GM18870 (cell line): ENCODE measurements at regions not wholly inside any gene's neighbourhood (a gene's known extent, or its start where the extent isn't known, plus 50 kb on each side); places are given as distances from the start of the nearest gene placed in this dataset.

Source experiments
- ATAC-seq: cut with Tn5 transposase; IDR thresholded peaks from one replicate; pipeline ENCODE4 v1.9.1; 2021; ENCODE audit warnings: moderate library complexity; ENCODE audit not compliant: unreplicated experiment

DNA sequence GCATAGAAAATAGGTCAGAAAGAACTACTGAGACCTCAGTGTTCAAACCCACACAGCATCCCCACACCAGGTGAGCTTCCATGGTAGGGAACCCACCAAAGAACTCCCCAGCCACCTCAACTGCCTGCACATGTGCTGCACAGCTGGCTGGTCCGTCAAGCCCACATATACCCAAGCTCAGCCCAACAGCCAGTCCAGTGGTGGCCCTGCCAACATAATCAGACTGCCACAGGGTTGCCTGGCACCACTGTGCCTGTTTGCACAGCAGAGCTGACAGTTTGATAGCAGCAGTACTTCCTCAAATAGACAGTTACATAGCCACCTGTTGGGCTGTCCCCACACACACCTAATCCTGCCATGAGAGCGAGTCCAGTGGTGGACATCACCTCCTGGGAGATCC, 283.3 kb upstream of the PRMT6 start:
- no peak for ATAC-seq

DNA sequence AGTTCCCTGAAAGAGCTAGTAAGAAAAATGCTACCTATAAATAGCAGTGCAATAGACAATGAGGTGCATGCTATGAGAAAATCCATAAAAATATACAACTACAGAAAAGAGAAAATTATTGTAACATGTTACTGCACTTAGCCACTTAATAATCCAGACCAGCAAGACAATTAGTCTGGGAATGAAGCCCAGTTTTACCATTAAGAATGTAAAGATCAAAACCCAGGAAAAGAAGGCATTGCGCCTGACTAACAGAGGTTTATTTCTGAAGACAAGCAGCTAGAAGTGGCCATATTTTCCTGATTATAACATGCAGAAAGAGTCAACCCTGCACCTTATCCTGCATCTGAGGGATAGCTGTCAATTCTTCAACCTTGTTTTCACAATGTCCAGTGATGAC, 276.4 kb upstream of the PRMT6 start:
- no peak for ATAC-seq

DNA sequence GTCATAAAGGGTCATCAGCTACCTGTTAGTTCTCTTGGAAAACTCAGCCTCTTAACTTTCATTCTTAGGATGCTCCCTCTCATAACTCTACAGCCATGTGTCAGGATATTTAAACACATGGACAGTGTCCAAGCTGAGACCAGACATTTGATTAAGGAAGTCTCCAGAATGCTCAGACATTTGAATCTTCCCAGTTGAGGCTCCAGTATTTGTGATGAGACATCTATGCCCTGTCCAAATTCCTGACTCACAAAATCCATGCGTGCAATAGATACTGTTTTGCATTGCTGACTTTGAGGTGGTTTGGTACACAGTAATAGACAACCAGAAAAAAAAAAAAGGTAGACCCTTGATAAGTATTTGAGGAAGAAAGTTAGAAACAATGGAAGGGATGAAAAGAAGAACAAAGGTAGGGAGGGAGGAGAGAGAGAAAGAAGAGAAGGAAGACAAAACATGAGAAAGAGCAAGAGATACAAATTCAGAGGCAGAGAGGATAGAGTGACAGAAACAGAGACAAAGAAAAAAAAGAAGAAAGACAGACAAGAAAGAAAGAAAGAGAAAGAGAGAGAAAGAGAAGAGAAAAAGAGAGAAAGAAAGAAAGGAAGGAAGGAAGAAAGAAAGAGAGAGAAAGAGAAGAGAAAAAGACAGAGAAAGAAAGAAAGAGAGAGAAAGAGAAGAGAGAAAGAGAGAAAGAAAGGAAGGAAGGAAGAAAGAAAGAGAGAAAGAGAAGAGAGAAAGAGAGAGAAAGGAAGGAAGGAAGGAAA, 275.5 kb upstream of the PRMT6 start:
- ATAC-seq = no peak

DNA sequence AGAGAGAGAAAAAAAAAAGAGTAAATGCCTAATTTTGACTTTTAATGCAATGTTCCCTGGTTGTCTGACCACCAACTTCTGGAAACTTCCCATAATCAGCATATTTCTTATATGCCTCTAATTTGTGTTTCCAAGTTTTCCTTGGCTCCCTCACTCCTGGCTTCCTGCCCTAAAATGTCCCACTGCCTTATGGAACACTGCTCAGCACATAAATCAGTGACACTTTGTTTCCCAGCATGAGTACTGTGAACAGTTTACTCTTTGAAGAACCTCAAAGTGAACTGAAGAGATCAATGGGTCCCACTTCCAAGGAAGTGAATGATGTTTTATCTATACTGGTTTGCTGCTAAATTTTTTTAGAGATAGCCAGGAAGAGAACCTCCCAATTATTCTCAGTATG, 271.3 kb upstream of the PRMT6 start:
- no peak for ATAC-seq

DNA sequence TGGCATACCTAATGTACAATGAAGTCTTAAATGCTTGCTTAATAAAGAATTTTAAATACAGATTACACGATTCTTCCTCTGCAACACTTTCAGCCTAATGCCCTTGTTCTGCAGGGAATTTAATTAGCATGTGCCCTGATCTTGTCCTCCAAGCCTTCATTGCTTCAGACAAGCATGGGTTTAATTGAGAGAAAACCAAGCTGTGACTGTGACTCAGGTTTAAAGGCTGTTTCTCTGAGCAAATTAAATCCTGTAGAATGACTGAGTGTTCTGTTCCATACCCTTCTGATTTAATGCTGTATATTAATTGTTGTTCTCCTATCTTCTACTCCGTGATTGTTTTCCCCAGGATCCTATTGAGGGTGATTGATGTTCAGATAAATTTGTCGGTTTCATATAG, 269.0 kb upstream of the PRMT6 start:
- ATAC-seq = no peak

DNA sequence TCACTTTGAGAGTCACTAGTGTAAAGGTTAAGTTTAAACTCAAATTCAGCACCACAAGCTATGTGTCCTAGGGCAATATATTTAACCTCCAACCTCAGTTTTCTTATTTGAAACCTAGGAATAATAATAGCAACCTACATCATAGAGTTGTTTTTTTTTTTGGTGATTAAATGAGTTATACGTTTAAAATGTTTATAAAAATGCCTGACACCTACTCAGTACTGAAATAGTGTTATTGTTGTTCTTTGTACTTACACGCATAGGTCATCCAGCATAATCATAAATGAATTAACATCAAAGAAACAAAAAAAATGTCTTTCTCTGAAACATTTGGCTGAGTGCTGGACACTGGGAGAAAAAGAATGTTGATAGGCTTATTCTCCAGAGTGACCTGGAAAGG, 266.8 kb upstream of the PRMT6 start:
- no peak for ATAC-seq

DNA sequence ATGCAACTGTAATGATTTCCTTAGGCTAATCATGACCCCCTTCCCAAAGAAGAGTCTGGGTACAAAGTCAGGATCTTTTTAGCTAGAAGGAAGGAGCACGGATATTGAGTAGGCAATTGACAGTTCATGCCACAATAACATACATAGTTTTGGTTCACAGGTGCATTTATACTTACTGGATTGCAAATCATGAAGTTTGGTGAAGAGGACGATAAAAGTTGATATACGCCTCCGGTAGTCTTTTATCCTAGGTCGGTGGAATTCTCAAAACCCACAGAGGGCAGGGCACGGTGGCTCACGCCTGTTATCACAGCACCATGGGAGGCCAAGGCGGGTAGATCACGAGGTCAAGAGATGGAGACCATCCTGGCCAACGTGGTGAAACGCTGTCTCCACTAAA, 265.4 kb upstream of the PRMT6 start:
- no peak for ATAC-seq

DNA sequence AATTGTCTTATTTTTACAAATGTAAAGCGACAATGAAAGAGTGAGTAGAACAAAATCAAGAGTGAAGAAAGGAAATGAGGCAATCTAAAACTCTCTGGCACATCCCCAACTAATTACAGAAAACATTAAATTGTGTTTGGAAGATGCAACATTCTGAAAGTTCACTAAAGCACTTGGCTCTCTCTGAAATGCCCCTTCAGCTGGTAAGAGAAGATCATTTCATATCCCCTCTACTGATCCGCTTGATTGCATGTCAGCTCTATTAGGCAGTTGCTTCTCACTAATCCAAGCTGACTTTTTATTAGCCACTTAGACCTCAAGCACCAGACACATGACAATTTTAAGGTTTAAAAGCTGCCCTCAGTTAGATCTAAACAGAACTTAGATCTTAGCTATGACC, 262.8 kb upstream of the PRMT6 start:
- no peak for ATAC-seq

DNA sequence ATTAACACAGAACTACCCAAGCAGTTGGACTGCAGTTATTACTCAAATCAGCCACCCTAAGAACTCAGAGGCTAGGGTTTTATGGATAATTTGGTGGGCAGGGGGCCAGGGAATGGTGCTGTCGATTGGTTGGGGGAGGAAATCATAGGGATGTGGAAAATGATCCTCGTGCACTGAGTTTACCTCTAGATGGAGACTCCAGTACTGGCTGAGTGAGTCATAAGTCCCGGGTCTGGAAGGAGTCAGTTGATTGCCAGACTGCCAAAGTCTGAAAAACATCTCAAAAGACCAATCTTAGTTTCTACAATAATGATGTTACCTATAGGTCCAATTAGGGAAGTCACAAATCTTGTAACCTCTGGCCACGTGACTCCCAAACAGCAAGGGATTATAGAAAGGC, 257.5 kb upstream of the PRMT6 start:
- no peak for ATAC-seq

DNA sequence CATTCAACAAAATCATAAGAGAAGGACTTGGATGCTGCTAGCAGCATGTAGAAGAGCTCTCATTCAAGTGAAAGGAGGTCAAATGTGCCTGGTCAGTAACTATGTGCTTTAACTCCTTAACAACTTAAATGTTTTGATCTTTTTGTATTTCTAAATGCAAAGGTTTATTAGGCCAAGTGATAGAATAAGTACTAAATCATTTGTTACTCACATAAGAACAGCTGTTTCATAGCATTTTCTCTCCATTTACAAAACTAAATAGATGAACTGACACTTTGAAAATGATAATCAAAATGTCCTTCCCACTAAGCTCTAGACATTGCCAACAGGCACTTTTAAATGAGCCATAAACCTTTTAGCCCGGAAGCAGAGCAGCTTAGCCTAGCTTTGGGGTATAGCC, 254.3 kb upstream of the PRMT6 start:
- ATAC-seq = no peak

DNA sequence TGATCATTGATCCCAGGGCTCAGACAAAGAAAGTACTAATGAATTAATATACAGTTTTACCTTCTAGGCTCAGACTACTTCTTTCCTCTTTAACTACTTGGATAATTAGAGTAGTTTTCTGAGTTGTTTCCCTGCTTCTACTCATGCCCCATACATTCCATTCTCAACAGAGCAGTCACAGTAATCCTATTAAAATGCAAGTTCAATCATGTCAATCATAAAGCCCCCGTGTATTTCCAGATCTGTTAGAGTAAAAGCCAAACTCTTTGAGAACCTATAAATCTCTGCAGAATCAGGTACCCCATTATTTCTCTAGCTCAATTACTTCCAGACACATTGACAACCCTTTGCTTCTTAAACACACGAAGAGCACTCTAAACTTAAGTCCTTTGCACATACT, 242.1 kb upstream of the PRMT6 start:
- ATAC-seq = no peak

DNA sequence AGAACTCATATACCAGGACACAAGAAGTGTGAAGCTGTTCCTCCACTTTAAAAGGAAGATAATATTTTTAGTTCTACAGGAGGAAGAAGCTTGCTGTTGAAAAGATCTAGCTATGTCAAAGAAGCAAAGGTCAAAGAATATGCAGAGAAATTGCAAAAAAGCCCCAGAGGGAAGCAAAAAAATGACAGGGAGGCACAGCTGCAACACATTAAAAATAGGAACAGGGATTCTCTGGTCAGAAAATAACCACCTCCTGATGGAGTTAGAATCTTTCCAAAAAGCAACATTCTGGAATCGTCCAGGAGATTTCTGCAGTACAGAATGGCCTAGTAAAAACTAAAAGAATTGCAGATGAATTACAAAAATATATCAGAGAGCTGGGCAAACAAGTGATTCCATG, 238.9 kb upstream of the PRMT6 start:
- ATAC-seq = no peak

DNA sequence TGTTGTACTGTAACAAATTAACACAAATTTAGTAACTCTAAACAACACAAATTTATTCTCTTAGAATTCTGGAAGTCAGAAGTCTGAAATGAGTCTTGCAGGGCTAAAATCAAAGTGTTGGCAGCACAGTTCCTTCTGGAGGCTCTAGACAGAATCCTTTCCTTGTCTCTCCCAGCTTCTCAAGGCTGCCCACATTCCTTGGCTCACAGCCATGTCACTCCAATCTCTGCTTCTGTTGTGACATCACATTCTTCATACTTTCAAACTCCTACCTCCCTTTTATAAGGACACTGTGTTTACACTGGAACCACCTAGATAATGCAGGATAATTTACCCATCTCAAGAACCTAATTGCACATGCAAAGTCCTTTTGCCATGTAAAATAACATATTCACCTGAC, 225.0 kb upstream of the PRMT6 start:
- no peak for ATAC-seq

DNA sequence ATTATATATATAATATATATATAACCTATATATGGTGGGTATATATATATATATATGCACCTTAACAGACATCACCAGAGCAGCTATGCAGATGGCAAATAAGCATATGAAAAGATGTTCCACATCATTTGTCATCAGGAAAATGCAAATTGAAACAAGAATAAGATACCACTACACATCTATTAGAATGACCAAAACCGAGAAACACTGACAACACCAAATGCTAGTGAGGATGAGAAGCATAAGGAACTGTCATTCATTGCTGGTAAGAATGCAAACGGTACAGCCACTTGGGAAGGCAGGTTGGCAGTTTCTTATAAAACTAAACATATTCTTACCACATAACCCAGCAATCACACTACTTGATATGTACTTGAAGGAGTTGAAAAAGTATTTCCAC, 219.8 kb upstream of the PRMT6 start:
- ATAC-seq = peak; percentile 98

DNA sequence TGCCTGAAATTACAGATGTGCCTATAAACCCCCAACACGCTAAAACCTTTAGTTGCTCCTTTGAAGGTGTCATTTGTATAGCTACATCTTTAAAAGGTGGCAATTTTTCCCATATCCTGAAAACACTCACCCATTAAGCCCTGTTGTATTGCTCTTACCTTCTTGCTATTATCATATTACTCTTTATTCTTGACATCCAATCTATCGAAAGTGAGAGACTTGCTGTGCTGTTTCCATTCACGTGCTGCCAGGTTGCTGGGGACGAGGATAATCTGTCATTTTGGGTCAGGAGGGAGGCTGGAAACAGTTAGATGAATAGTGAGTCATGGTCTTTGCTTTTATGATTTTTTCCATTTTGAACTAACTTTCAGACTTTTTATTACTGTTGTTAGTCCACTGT, 213.0 kb upstream of the PRMT6 start:
- ATAC-seq = no peak

DNA sequence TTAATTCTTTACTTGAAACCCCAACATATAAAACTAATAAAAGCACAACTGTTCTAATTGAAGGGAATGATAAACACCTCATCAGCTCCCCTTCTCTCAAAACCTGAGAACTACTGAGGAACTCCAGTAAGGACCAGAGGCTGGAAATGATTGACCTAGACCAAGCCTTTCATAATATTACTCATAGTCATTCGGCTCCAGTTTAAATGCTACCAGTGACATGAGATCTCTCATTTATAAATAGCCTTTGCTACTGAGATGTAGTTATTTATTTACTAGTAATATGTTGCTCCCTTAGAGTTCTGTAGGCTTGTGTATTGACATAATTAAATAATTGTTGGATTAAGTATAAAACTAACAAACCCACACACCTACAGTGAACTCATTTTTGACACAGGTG, 209.8 kb upstream of the PRMT6 start:
- ATAC-seq = peak; percentile 98

DNA sequence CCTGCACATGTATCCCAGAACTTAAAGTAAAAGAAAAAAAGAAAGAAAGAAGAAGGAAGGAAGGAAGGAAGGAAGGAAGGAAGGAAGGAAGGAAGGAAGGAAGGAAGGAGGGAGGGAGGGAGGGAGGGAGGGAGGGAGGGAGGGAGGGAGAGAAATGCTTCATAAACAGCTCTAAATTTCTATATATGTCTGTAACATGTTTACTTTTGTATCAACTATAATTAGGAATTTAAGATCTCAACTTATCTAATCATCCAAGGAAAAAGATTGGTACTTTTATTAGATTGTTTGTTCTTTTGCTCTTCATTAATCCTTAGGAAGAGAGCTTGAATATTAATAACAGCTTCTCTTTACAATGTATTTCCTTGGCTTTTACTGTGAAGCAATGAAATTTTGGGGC, 195.4 kb upstream of the PRMT6 start:
- ATAC-seq = no peak

DNA sequence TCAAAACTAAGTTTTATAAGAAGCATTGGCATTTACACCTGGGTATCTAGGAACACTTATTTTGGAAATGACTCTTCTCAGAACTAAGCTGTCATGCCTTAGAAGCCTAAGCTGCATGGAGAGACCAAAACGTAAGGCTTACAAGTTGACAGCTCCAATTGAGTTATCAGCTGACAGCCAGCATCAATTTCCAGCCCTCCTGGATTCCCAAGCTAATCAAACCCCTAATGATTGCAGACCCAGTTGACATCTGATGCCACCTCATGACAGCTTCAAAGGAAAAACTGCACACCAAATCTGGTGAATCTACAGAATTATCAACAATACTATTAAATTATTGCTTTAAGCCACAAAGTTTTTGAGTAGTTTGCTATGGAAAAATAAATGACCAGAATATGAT, 187.6 kb upstream of the PRMT6 start:
- no peak for ATAC-seq

DNA sequence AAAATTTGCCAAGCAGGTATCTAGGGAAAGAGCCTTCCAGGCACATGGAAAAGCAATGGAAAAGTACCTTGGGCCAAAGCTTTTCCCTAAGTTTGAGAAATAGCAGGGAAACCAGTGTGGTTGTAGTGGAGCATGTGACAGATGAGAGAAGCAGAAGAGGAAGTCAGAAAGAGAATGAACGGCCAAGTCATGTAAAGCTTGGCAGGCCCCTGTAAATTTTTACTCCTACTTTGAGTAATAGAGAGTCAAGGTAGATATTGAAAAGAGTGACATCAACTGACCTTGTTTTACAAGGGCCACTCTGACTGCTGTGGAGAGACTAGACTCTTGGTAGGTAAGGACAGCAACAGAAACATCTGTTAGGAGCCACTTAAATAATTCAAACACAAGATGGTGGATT, 180.9 kb upstream of the PRMT6 start:
- ATAC-seq = peak; percentile 78

DNA sequence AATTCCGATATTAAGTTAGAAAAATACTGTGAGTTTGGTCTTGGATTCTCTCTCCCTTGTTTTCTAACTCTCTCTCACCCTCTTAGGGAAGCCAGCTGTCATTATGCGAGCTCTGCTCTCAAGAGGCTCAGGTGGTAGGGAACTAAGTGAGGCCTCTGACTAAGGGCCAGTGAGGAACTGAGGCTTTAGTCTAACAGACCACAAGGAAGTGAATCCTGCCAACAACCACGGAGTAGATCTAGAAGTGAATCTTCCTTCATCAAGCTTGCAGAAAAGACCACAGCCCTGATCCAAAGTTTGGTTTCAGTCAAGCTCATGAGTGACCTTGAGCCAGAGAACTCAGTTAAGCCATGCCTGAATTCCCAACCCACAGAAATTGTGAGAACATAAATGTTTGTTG, 180.1 kb upstream of the PRMT6 start:
- peak; percentile 62 for ATAC-seq

DNA sequence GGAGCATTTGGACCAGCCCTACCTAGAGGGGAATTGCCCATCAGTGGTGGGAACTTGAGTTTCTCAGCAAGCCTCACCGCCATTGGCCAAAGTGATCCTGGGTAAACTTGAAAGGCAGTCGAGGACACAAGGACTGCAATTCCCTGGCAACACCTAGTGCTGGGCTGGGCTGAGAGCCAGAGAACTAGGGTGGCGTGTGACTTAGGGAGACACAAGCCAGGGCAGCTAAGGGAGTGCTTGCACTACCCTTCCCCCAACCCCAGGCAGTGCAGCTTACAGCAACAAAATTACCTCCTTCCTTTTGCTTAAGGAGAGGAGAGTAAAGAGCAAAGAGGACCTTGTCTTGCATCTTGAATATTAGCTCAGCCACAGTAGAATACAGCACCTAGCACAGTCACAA, 176.9 kb upstream of the PRMT6 start:
- ATAC-seq = no peak

DNA sequence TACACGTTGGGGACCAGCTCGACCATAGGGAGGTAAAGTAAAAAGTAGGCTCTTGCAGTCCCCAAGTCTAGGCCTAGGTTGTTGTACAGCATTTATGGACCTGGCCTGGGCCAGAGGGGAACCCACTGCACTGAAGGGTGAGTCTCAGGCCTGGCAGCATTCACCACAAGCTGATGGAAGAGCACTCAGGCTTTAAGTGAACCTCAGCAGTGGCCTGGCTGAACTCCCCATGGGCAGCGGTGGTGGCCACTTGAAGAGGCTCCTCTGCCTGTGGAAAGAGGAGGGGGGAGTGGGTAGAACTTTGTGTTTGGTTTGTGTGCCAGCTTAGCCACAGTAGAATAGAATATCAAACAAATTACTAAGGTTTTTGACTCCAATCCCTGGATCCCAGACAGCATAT, 176.2 kb upstream of the PRMT6 start:
- no peak for ATAC-seq

DNA sequence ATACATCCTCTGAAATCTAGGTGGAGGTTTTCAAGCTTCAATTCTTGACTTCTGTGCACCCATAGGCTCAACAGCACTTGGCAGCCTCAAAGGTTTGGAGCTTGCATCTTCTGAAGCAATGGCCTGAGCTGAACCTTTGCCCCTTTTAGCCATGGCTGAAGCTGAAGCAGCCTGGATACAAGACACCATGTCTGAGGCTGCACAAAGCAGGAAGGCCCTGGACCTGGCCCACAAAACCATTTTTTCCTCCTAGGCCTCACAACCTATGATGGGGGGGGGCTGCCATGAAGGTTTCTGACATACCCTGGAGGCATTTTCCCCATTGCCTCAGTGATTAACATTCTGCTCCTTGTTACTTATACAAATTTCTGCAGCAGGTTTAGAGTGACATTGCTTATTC, 173.3 kb upstream of the PRMT6 start:
- no peak for ATAC-seq
